GM12872 (cell line): ENCODE measurements at regions not wholly inside any gene's neighbourhood (a gene's known extent, or its start where the extent isn't known, plus 50 kb on each side); places are given as distances from the start of the nearest gene placed in this dataset.

Experiments used
- TF ChIP-seq, protein P1 (sequence below): IDR thresholded peaks from 3 replicates; pipeline ENCODE4 v1.5.1; 2011; ENCODE audit warnings: low read depth, mild to moderate bottlenecking, low read length, moderate library complexity; ENCODE audit not compliant: insufficient read depth

- TF ChIP-seq, protein P1, sequence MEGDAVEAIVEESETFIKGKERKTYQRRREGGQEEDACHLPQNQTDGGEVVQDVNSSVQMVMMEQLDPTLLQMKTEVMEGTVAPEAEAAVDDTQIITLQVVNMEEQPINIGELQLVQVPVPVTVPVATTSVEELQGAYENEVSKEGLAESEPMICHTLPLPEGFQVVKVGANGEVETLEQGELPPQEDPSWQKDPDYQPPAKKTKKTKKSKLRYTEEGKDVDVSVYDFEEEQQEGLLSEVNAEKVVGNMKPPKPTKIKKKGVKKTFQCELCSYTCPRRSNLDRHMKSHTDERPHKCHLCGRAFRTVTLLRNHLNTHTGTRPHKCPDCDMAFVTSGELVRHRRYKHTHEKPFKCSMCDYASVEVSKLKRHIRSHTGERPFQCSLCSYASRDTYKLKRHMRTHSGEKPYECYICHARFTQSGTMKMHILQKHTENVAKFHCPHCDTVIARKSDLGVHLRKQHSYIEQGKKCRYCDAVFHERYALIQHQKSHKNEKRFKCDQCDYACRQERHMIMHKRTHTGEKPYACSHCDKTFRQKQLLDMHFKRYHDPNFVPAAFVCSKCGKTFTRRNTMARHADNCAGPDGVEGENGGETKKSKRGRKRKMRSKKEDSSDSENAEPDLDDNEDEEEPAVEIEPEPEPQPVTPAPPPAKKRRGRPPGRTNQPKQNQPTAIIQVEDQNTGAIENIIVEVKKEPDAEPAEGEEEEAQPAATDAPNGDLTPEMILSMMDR: no peak
These were observed 299.6 kb downstream of the PAX3 start for GRCh38 chr2:221999166-221999565.

DNA sequence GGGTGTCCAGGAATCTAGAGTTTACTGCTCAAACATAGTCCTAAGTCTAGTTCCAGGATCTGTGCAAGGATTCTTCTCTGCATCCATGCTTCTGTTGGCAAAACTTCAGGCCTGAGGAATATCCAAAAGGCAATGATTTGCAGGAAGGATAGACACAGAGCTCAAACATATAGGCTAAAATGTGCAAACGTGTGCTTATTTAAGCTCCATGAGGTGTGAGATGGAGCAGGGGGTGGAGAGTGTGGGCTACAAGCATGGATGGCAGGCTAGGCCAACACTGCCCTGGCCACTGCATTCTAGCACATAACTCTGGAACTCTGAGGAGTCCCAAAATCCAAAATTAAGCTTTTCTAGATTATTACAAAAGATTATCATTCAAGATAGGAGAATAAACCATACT is 301.1 kb downstream of the PAX3 start:
- TF ChIP-seq, protein P1: no peak

- TF ChIP-seq, protein P1: no peak
These were observed 301.7 kb downstream of the PAX3 start for GRCh38 chr2:221997100-221997499.

GRCh38 chr2:221994926-221995325 is 303.9 kb downstream of the PAX3 start:
- TF ChIP-seq, protein P1: no peak

DNA sequence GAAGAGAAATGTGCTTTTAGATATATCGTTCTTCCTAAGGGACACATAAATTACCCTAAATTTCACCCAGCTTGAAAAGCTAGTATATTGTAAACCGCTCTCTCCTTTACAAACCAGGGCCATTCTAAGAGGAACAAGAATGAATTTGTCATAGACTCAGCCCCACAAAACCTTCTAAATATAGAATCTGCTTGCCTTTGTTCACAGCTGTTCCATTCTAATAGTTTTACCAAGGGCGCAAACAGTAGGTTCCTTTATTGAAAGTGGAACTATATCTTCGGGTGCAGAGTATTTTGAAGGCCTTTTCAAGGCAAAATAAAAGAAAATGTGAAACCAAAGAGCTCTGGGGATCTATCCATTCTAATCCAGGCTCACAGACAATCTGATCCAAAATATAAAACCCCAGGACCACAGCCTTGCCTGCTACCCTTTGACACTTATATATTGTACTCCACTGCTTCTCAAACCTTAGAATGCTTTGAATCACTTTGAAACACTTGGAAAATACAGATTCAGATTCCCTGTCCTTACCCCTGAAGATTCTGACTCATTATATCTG is 316.8 kb downstream of the PAX3 start:
- TF ChIP-seq, protein P1: no peak

GRCh38 chr2:221975151-221975550 is 323.6 kb downstream of the PAX3 start:
- TF ChIP-seq, protein P1: no peak

DNA sequence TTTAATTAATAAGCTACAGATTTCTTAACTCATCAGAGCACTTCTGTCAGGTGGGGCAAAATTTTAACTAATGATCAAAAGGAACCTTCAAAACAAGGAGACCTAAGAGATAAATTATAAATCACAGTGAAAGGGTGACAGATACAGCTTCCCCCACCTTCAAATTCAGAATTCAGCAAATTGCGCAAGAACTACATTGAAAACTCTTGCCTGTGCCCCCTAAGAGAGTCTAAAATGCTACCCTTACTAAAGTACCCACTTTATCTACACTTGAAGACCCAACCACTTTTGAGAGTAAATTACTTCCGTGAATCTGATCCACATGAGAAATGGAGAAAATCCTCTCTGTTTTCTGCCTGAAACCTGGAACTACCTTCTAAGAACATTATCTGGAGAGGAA is 324.9 kb downstream of the PAX3 start:
- TF ChIP-seq, protein P1: no peak
